Right lobe of liver (tissue), 6 donors: ENCODE measurements at regions not wholly inside any gene's neighbourhood (a gene's known extent, or its start where the extent isn't known, plus 50 kb on each side); places are given as distances from the start of the nearest gene placed in this dataset.
A peak's percentile ranks its signal among the peaks of the same experiment; 100 is the strongest.

Experiments
- ATAC-seq, 4 donors: fragments of 200-7000 bp; cut with Tn5 transposase; one replicate each; pipeline ENCODE4 v1.9.1; 2020; ENCODE audit warnings: mild to moderate bottlenecking in 4 of 4, moderate library complexity in 4 of 4
- DNase-seq, 3 donors: peaks; one replicate each; pipeline ENCODE4 v3.0.0-alpha.2; 2020
- H3K27ac ChIP-seq, 3 donors: fragments of 200-600 bp; one replicate each; pipeline ENCODE4 v1.8.0; 2022
- H3K27me3 ChIP-seq, 2 donors: fragments of 200-600 bp; one replicate each; pipeline ENCODE4 v1.8.0; 2022
- H3K36me3 ChIP-seq, 4 donors: fragments of 200-600 bp; sonication (generic) in 1 of 4; one replicate each; pipeline versions ENCODE4 v1.5.1 to v1.8.0; 2017 to 2022; ENCODE audit warnings: control low read depth in 1 of 4
- H3K4me1 ChIP-seq, 4 donors: fragments of 200-600 bp; sonication (generic) in 1 of 4; one replicate each; pipeline versions ENCODE4 v1.5.1 to v1.8.0; 2017 to 2022; ENCODE audit warnings: control low read depth in 1 of 4
- H3K4me3 ChIP-seq, 3 donors: fragments of 200-600 bp; one replicate each; pipeline ENCODE4 v1.8.0; 2022
- H3K9me3 ChIP-seq, 4 donors: fragments of 200-600 bp; sonication (generic) in 1 of 4; one replicate each; pipeline versions ENCODE4 v1.5.1 to v1.8.0; 2017 to 2022; ENCODE audit warnings: control low read depth in 1 of 4
- CTCF ChIP-seq, 4 donors: fragments of 200-600 bp in 3 of 4; fragments of 450-650 bp in 1 of 4; IDR thresholded peaks; one replicate each; pipeline versions ENCODE4 v1.5.1 to v1.8.0; 2016 to 2022; ENCODE audit warnings: antibody characterized with exemption in 4 of 4, mild to moderate bottlenecking in 2 of 4
- POLR2A ChIP-seq: fragments of 450-650 bp; IDR thresholded peaks from one replicate; pipeline ENCODE4 v1.6.1; 2017; ENCODE audit warnings: antibody characterized with exemption, mild to moderate bottlenecking
- WGBS: methylation state at CpG from one replicate; pipeline ENCODE4 v1.1.6; 2018; ENCODE audit warnings: low coverage, low lambda C conversion rate; ENCODE audit not compliant: insufficient coverage; ENCODE audit errors: missing lambda C conversion rate; 5-methylcytosine and 5-hydroxymethylcytosine counted together
- intact Hi-C, 2 donors: fragments of 100-400 bp; cut with DNase I; formaldehyde crosslinking; loops; one replicate each; pipeline versions ENCODE4 v1.11.2 to v1.14.1; 2022
- donor health status: DM: no; HTN: yes; CAD: no.
- donor health status: DM: no; HTN: no; CAD: no.
- donor health status: DM: no; HTN: no; CAD: no.
- donor health status: DM: no; HTN: yes; CAD: no.
- donor health status: DM: no; HTN: yes; CAD: no.

- ATAC-seq (peak; percentile 86 to 92 (median 90)), DNase-seq (no peak)
- H3K36me3 ChIP-seq, result no peaks in the 10 kb centered on the region
- no peaks in the 10 kb centered on the region for H3K9me3 ChIP-seq
- peak overlapping the region in 2 of 3 donors; percentile 56 to 66 for H3K27ac ChIP-seq
- peaks cover 0 to 28% (median 10%) of the 10 kb centered on the region in 4 donors for H3K4me1 ChIP-seq
- whole genome bisulfite sequencing, result 31% methylated on average over 1 of the region's 1 CpG
- H3K4me3 ChIP-seq, result no peak overlapping the region
- intact Hi-C loops, result no loop called here
- TF ChIP-seq POLR2A (no peak), CTCF (IDR thresholded peaks at IDR 0.05) (no peak)
- no peaks in the 10 kb centered on the region for H3K27me3 ChIP-seq
Observed at GRCh38 chr3:31187380-31187779, 292.9 kb upstream of the GADL1 start.

GRCh38 chr3:31188112-31188511 is 293.7 kb upstream of the GADL1 start:
- no peak for TF ChIP-seq POLR2A
- H3K27ac ChIP-seq, result peak overlapping the region in 2 of 3 donors; percentile 52 to 66
- peaks cover 0 to 28% (median 10%) of the 10 kb centered on the region in 4 donors for H3K4me1 ChIP-seq
- ATAC-seq (no peak), DNase-seq (no peak)
- intact Hi-C loops, result no loop called here
- no peaks in the 10 kb centered on the region for H3K27me3 ChIP-seq
- no peaks in the 10 kb centered on the region for H3K36me3 ChIP-seq
- WGBS, result 81% methylated on average over 6 of the region's 6 CpGs
- no peak overlapping the region for H3K4me3 ChIP-seq
- H3K9me3 ChIP-seq, result no peaks in the 10 kb centered on the region

GRCh38 chr3:31189330-31189729 is 294.9 kb upstream of the GADL1 start:
- no peaks in the 10 kb centered on the region for H3K27me3 ChIP-seq
- DNase-seq (no peak), ATAC-seq (no peak)
- H3K4me3 ChIP-seq, result no peak overlapping the region
- no peaks in the 10 kb centered on the region for H3K9me3 ChIP-seq
- WGBS, result 32% methylated on average over 1 of the region's 1 CpG
- no peak for TF ChIP-seq CTCF (IDR thresholded peaks at IDR 0.05)
- no peak for TF ChIP-seq POLR2A
- no peak overlapping the region for H3K27ac ChIP-seq
- H3K4me1 ChIP-seq, result peaks cover 0 to 28% (median 10%) of the 10 kb centered on the region in 4 donors
- no peaks in the 10 kb centered on the region for H3K36me3 ChIP-seq
- intact Hi-C loops, result no loop called here

GRCh38 chr3:31189971-31190370 is 295.5 kb upstream of the GADL1 start:
- TF ChIP-seq CTCF (IDR thresholded peaks at IDR 0.05), result no peak
- no peak for TF ChIP-seq POLR2A
- Histone ChIP-seq H3K9me3 (no peaks in the 10 kb centered on the region), H3K4me1 (peaks cover 0 to 28% (median 10%) of the 10 kb centered on the region in 4 donors), H3K27ac (no peak overlapping the region), H3K36me3 (no peaks in the 10 kb centered on the region), H3K27me3 (no peaks in the 10 kb centered on the region), H3K4me3 (no peak overlapping the region)
- ATAC-seq, result no peak
- intact Hi-C loops, result no loop called here
- DNase-seq, result no peak

GRCh38 chr3:31191354-31191753 is 296.9 kb upstream of the GADL1 start:
- intact Hi-C loops, result no loop called here
- 45% methylated on average over 4 of the region's 6 CpGs for WGBS

More at GRCh38 chr3:31191354-31191753, 296.9 kb upstream of the GADL1 start:
- Histone ChIP-seq H3K36me3 (no peaks in the 10 kb centered on the region), H3K27me3 (no peaks in the 10 kb centered on the region), H3K27ac (no peak overlapping the region), H3K9me3 (no peaks in the 10 kb centered on the region), H3K4me1 (peaks cover 0 to 22% (median 7%) of the 10 kb centered on the region in 4 donors), H3K4me3 (no peak overlapping the region)
- ATAC-seq (peak; percentile 47 to 66 (median 64)), DNase-seq (peak in 1 of 3 donors; percentile 64)
- TF ChIP-seq POLR2A (no peak), CTCF (IDR thresholded peaks at IDR 0.05) (no peak)
